Effector CD8-positive, alpha-beta T cell (primary cell): ENCODE measurements at regions not wholly inside any gene's neighbourhood (a gene's known extent, or its start where the extent isn't known, plus 50 kb on each side); places are given as distances from the start of the nearest gene placed in this dataset.

Experiments used
- DNase-seq: peaks from one replicate; lab custom pipeline; 2025; lab: John Stamatoyannopoulos, UW

GRCh38 chr10:131444862-131445461, 133.4 kb upstream of the TCERG1L start:
- no peak for DNase-seq

GRCh38 chr10:131445623-131446022, 134.1 kb upstream of the TCERG1L start:
- no peak for DNase-seq

- DNase-seq, result no peak
These were observed 134.7 kb upstream of the TCERG1L start for GRCh38 chr10:131446171-131446570.

- DNase-seq, result no peak
These were observed 136.7 kb upstream of the TCERG1L start for GRCh38 chr10:131448171-131448570.

GRCh38 chr10:131448883-131449282, 137.4 kb upstream of the TCERG1L start:
- no peak for DNase-seq

- DNase-seq, result no peak
These were observed 138.8 kb upstream of the TCERG1L start for GRCh38 chr10:131450216-131450765.

GRCh38 chr10:131451407-131452015, 140.0 kb upstream of the TCERG1L start:
- no peak for DNase-seq

GRCh38 chr10:131452926-131453720, 141.6 kb upstream of the TCERG1L start:
- no peak for DNase-seq

GRCh38 chr10:131453721-131454634, 142.5 kb upstream of the TCERG1L start:
- DNase-seq, result peak; percentile 2

GRCh38 chr10:131456411-131456810, 144.9 kb upstream of the TCERG1L start:
- no peak for DNase-seq

GRCh38 chr10:131461093-131461492, 149.6 kb upstream of the TCERG1L start:
- DNase-seq, result no peak

GRCh38 chr10:131464789-131465188, 153.3 kb upstream of the TCERG1L start:
- DNase-seq, result no peak

GRCh38 chr10:131469551-131469950, 158.0 kb upstream of the TCERG1L start:
- DNase-seq, result no peak

GRCh38 chr10:131473645-131474044, 162.1 kb upstream of the TCERG1L start:
- no peak for DNase-seq

- DNase-seq, result no peak
These were observed 162.9 kb upstream of the TCERG1L start for GRCh38 chr10:131474416-131474815.

- no peak for DNase-seq
These were observed 163.5 kb upstream of the TCERG1L start for GRCh38 chr10:131475043-131475442.

- no peak for DNase-seq
These were observed 164.3 kb upstream of the TCERG1L start for GRCh38 chr10:131475803-131476202.

- no peak for DNase-seq
These were observed 166.1 kb upstream of the TCERG1L start for GRCh38 chr10:131477457-131478121.

GRCh38 chr10:131478377-131478989, 167.0 kb upstream of the TCERG1L start:
- no peak for DNase-seq

- DNase-seq, result no peak
These were observed 168.5 kb upstream of the TCERG1L start for GRCh38 chr10:131480066-131480465.

- no peak for DNase-seq
These were observed 169.3 kb upstream of the TCERG1L start for GRCh38 chr10:131480861-131481260.
